Spleen (tissue), 7 donors: ENCODE measurements at regions not wholly inside any gene's neighbourhood (a gene's known extent, or its start where the extent isn't known, plus 50 kb on each side); places are given as distances from the start of the nearest gene placed in this dataset.

Experiments
- CTCF ChIP-seq, 11 experiments: fragments of 200-600 bp in 7 of 11; fragments of 450-650 bp in 4 of 11; sonication (generic) in 4 of 11; IDR thresholded peaks in 8 of 11; conservative IDR thresholded peaks in 3 of 11; 1 replicate in 7 of 11; 2 replicates in 4 of 11; pipeline versions ENCODE4 v1.4.0 to v1.8.0; 2016 to 2021; ENCODE audit warnings: antibody characterized with exemption in 11 of 11, inconsistent platforms in 4 of 11, mild to moderate bottlenecking in 1 of 11
- POLR2AphosphoS5 ChIP-seq, 3 donors: sonication (generic); formaldehyde crosslinking; IDR thresholded peaks; one replicate each; pipeline ENCODE4 v1.5.1; 2017; ENCODE audit warnings: antibody characterized with exemption in 3 of 3
- donor health status: DM: no; HTN: no; CAD: no; lungs with moderate emphysema.
- donor health status: DM: no; HTN: no; CAD: no.
- donor health status: DM: no; HTN: no; CAD: no.

GRCh38 chr2:145408980-145409379 lies 889.1 kb upstream of the ZEB2 start:
- TF ChIP-seq CTCF (IDR thresholded peaks at IDR 0.05 in 8 of 11, conservative IDR thresholded peaks at IDR 0.05 in 3 of 11): no peak
- TF ChIP-seq POLR2AphosphoS5 (IDR thresholded peaks at IDR 0.05): no peak
